Activated CD4-positive, alpha-beta T cell treated with anti-CD3 and anti-CD28 coated beads, Interleukin-2, amount 50 U/mL, for 24 hours (primary cell): ENCODE measurements at regions not wholly inside any gene's neighbourhood (a gene's known extent, or its start where the extent isn't known, plus 50 kb on each side); places are given as distances from the start of the nearest gene placed in this dataset.
"Not testable (repeated sequence)": the region's sequence is repeated elsewhere in the genome, so short reads cannot be mapped to it uniquely, and the experiment has no call there.

ENCODE experiments used
- DNase-seq, 2 donors: peaks; one replicate each; pipeline ENCODE4 v3.0.0-alpha.2; 2020; ENCODE audit warnings: low read depth in 1 of 2, low spot score in 1 of 2

DNA sequence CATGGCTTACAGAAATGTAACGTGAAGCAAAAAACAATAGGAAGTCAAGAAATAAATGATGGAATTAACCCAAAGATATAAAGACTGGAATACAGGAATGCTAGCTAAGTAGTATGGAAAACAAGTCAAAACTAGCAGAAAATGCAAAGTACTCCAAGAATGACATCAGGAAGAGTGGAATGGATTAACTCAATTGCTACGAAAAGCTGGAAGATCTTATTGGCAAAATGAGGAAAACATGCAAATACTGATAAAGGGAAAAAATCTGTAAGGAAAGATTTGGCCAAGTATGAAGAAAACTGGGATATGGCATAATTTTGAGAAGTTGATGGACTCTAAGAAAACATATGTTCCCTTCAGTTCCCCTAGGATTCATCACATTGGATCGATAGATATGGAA lies 324.5 kb upstream of the ZNF608 start:
- no peak for DNase-seq

DNA sequence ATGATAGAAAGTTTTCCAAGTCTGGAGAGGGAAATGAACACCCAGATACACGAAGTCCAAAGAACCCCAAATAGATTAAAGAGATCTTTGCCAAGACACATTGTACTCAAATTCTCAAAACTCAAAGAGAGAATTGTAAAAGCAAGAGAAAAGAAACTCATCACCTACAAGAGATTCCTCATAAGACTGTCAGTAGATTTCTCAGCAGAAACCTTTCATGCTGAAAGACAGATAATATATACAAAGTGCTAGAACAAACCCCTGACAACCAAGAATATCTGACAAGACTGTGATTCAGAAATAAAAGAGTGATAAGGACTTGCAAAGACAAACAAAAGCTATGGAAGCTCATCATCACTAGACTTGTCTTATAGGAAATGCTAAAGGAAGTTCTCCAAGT lies 326.7 kb upstream of the ZNF608 start:
- DNase-seq: no peak

DNA sequence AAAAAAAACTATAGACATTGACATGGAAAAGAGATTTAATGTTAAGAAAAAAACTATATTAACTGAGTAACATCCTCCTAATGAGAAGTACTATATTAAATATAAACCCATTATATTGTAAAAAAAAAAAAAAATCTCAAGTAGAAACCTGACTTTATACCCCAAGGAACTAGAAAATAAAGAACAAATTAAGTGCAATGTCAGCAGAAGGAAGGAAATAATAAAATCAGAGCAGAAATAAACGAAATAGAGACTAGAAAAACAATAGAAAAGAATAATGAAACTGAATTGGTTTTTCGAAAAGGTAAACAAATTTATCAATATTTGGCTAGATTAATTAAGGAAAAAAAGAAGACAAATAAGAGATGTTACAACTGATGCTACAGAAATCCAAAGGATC lies 329.1 kb upstream of the ZNF608 start:
- DNase-seq: no peak

DNA sequence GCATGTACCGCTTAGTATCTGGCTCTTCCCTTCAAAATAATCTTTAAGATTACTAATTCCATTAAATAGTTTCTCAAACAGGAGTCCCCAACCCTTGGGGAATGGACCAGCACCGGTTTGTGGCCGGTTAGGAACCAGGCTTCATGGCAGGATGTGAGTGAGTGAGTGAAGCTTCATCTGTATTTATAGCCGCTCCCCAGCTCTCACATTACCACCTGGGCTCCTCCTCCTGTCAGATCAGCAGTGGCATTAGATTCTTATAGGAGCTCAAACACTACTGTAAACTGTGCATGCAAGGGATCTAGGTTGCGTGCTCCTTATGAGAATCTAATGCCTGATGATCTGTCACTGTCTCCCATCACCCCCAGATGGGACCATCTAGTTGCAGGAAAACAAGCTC lies 332.6 kb upstream of the ZNF608 start:
- DNase-seq: not testable (repeated sequence)

DNA sequence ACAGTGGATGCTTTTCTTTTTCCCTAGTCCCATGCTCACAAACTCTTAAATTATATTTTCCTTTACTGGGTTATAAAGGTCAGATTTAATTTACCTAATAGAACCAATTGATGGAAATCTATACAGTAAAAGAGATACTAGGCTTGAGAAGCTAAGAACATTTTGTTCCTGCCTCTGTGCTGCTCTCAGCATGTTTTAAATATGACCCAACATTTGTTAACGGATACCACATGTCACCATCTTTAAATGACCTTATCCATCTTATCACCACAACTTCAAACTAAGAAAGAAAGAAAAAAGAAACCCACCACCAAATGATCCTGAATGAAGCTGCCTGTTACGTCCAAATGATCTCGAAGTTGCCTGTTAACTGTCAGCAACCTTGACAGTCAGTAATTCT lies 334.7 kb upstream of the ZNF608 start:
- no peak for DNase-seq

DNA sequence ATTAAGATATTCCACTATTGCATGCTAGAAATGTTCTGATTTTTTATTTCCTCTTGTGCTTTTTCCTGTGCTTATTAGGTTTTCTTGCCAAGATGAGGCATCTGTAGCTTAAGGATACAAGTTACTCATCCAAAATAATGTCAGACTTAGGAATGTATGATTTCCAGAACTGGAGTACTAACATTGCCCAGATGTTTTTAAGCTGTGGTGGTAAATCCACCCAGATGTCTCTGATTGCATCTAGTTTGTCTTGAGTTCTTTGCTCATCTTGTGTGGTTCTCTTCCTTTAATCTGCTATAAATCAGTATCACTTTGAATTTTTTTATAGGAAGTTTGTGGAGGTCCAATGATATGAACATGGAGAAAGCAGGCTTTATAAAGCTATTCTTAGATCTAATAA lies 337.5 kb upstream of the ZNF608 start:
- DNase-seq: no peak

DNA sequence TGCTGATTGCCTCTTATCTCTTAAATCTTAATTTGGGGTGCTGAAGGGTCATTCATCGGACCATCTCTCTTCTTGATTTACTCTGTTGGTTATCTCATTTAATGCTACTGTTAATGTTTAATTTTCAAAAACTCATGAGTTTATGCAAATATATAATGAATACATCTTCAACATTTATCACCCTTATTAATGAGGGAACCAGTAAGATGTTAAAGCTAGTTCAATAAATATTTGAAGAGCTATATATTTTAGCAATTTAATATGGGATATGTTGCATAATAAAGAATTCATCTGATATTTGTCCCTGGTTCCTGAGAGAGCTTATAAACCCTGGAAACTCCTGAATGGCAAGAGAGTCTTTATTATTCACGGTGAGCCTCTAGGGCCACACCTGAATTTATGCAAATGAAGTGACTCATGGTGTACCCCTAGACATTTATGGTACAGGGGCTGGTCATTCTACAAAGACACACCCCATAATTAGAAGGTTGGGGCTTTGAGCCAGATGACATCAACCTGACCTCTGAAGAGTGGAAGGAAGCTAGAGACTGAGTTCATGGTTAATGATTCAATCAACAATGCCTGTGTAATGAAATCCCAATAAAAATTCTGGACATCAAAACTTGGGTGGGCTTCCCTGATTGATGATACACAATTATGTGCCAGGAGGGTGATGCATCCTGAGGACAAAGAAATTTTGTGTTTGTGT lies 339.5 kb upstream of the ZNF608 start:
- DNase-seq: no peak

DNA sequence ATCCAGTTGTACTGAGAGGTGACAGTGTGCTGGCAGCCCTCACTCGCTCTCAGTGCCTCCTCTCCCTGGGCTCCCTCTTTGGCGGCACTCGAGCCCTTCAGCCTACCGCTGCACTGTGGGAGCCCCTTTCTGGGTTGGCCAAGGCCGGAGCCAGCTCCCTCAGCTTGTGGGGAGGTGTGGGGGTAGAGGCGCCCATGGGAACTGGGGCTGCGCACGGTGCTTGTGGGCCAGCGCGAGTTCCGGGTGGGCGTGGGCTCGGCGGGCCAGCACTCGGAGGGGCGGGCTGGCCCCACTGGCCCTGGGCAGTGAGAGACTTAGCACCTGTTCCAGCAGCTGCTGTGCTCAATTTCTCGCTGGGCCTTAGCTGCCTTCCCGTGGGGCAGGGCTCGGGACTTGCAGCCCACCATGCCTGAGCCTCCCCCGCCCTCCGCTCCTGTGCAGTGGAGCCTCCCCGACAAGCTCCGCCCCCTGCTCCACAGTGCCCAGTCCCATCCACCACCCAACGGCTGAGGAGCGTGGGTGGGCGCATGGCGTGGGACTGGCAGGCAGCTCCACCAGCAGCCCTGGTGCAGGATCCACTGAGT lies 342.2 kb upstream of the ZNF608 start:
- no peak for DNase-seq

DNA sequence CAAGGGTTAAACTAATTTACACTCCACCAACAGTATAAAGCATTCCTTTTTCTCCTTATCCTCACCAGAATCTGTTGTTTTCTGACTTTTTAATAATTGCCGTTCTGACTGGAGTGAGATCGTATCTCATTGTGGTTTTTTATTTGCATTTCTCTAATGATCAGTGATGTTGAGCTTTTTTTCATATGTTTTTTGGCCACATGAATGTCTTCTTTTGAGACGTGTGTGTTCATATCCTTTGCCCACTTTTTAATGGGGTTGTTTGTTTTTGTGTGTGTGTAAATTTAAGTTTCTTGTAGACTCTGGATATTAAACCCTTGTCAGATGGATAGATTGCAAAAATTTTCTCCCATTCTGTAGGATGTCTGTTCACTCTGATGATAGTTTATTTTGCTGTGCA lies 345.7 kb upstream of the ZNF608 start:
- not testable (repeated sequence) for DNase-seq

DNA sequence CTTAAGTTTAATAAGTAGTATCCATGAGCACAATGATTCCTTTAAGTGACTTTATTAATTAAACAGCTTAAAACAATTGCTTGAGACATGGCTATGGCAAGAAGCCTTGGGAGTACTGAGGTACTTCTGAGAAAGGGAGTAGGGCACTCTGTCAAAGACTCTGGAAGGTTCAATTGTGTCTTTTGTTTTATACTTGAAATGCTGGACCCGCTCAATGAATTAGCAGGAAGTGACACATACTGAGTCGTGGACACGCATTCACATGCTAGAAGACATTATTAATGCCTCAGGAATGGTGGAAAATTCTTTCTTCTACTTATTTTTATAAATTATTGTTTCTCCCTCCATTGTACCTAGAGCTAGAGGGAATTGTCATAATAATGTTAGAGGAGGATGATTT lies 347.3 kb upstream of the ZNF608 start:
- DNase-seq: no peak

DNA sequence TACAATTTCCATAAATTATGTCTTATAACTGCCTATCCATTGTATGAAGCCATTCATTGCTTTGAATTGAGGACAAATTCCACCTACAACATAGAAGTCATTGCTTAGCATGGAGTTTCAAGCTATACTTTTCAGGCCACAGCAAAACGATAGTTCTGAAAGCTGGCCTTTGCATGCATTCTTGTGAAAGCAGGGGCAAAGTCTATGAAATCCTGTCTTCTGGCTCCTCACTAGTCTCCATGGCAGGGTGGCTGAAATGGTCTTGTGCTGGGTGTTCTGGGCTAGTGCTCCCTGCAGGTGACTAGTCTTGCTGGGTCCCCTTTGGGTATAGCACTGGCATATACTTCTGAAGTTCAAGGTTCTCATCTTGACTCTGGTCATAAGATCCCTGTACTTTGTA lies 353.9 kb upstream of the ZNF608 start:
- DNase-seq: no peak

DNA sequence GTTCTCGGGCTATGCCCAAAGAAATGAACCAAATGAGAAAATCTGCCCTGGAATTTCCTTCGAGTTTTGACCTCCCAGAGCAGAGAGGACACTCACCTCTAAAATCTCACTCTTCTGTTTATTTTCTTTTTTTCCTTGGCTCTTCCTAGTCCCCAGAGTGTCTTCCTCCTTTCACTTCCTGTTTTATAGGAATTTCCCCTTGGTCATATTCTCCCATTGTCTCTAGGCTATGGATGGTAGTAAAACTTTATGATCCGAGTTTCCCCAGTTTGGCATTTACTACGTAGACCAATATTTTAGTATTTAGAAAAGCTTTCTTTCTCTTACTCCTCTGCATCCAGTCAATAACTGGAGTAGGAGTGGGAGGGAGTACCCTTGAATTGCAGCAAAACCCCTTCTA lies 354.5 kb upstream of the ZNF608 start:
- no peak for DNase-seq

DNA sequence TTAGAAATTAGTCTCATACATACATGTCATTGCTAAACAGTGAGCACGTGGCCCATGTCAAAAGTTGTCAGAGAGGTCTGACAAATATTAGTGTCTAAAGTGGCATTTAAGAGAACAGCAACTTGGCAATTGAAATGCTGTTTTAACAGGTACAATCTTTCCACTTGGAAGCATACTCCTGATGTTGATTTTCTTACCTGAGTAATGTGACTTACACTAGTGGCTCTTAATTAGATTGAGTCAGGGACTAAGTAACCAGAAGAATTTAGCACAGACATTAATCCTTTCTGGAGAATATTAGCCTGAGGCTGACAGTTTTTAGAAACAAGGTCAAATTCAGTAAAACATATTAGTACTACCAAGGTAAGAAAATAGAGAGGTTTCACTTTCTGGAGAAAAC lies 357.0 kb upstream of the ZNF608 start:
- DNase-seq: no peak

DNA sequence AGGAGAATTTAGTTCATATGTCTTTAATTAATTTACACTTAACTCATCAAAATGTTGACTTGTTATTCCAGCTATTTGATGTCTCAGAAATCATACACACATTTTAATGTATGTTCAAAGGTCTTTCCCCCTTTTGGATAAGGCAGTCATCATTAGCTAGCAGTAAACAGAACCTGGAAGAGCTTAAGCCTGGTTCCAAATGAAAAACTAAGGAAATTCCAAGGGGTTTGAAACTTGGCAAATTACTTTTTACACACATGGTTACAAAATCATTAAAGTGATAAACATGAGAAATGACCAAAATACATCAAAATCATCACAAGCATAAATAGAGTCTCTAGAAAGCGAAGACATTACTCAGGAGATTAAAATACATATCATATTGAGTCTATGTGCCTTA lies 359.8 kb upstream of the ZNF608 start:
- DNase-seq: no peak

DNA sequence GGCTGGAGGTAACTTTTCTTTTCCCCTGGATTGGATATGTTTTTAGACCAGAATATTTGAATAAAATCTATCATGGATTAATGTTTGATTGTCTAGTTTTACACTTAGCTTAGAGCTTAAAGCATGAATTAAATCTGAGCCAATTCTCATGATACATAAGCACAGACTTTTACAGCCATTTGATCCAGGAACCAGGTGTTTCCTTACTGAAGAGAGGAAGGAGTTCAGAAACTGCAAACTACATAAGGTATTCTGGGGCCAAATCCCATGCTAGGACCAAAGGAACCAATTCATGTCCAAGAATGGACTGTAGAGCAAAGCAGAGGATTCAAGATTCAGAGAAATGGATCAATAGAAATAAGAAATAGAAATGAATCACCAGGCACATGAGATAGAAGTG lies 360.4 kb upstream of the ZNF608 start:
- no peak for DNase-seq

DNA sequence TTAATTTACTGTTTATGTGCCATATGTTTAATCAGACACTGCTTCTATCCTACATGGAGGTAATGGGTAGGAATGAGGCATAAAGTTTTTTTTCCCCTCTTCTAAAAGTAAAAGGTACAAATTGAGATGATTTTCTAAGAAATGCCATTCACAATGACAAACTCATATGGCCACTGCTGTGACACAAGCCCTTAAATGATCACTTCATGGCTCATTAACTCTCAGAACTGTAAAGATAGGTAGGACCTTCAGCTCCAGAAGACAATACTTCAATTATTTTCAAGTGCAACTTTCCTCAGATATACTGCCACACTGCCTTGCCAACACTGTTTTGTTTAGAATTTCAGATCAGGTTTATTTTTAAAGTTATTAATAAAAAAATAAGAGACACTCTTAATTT lies 362.9 kb upstream of the ZNF608 start:
- DNase-seq: no peak

DNA sequence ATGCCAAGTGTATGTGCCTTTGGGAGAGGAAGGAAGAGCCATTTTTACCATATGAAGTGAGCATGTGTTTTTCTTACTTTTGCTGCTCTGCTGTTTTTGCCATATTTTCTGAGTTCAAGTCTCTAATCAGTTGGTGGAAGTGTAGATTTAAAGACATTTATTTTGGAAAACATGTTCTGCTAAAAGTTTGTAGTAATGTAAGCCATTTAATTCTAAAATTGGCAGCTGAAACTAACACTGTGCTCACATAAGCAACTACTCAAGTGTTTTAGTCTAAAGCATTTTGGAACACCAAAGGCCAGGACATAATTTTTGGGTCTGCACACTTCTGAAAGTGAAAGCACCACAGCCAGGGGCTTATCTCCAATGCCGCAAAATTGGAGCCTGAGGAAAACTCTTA lies 363.4 kb upstream of the ZNF608 start:
- DNase-seq: no peak

DNA sequence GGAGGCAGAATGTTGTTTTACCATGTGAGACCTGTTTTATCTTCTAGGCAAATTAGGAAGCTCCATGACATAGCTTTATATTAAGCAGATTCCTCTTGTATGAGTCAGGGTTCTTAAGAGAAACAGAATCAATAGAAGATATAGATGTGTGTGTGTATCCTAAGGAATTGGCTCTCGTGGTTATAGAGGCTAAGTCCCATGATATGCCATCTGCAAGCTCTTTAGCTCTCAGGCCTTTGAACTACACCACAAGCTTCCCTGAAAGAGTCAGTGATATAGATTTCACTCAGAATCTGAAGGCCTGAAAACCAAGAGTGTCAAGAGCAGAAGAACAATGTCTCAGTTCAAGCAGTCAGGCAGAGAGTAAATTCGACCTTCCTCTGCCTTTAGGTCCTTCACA lies 365.8 kb upstream of the ZNF608 start:
- no peak for DNase-seq

DNA sequence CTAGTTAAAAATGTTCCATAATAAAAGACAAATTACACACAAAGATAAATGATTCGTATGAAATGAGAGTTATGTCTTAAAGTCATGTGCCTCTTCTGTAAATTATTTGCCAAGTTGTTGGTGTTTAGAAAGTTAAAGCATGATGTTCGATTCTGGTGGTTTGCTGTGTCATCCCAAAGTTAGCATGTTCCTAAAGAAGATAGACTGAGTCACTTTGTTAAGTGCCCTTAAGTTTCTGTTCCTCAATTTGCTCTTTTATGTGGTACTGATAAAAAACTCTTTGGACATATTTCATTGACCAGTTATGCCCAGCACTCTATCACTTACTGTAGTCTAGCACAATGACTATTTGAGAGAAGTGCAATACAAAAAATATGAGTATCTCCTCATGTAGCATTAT lies 366.9 kb upstream of the ZNF608 start:
- DNase-seq: no peak

DNA sequence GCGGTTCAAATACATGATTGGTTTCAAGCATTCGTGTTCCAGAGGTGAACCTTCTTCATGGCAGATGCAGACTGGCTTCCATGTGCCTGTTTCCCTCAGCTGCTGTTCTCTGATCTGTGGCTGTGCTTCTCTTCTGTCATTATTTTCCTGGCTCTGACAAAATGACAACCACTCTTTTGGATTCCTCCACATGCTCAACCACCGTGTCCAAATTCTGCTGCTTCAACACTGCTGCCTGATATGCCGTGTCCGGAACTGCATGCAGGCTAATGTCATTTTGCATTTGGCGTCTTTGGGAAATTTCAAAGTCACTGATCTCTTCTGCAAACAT lies 368.7 kb upstream of the ZNF608 start:
- DNase-seq: no peak

DNA sequence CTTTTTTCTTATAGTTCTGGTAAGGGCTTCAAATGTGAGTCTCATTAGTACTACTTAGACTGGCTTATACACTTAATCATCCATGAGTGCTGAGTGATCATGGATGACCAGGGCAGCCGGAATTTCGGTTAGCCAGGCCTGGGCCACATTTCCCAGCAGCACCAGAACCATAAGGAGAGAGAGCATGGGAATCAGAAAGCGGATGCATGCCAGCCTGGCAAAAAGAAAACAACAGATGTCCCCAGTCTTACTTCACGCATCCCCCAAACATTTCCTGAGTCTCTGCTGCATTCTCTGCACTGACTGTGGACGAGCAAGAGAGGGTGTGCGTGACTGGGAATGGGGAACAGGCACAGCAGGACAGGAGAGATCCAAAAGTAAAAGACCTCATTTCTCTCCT lies 371.1 kb upstream of the ZNF608 start:
- no peak for DNase-seq

DNA sequence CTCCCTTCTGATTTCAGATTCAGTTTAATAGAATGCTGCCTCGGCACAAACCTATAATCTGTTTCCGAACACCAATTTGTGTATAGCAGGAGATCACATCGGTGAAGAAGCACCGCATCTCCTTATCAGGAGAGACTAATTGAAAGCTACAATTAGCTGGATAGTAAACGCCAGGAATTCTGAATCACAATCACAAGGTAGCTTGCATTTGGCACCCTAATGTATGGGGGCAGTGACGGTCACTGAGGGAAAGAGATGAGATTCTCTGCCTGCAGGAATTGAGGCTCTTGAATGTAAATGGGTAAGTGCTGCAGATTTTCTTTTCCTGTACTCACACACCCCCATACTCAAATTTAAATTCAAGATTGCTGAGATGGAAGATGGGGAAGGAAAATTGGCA lies 373.6 kb upstream of the ZNF608 start:
- no peak for DNase-seq

DNA sequence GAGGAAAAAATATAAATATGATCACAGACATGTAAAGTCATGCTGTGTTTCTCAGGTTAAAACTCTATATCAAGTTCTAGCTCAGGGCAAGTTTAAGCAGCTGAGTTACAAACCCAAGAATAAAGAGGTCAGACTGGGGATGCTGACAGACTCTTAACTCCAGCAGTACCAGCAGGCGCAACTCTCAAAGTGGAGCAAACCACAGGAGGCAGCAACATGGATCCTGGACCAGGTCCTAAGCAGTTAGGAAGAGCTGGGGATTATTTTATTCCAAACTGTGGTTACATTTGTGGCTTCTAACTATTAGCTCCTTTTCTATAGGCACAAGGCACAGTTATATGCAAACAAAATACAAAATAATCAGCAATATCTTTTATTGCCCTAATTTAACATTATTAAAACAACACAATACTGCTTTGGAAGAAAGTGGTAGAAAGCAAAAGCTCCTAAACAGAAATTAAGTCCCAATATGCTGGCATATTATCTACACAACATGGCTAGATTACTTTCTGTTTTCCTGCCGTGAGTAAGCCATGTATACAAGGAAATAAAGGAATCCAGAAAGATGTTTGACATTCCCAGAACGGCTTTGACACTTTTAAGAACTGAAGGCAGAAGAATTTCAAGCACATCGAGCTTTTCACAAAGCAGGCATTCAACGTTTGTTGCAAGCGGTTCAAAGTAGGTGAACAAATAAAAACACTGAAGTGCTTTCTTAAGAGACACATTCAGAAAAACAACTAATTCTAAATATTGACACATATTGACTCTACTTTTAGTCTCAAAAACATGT lies 378.8 kb upstream of the ZNF608 start:
- DNase-seq: no peak
